Limb (tissue), 2 donors: ENCODE measurements at regions not wholly inside any gene's neighbourhood (a gene's known extent, or its start where the extent isn't known, plus 50 kb on each side); places are given as distances from the start of the nearest gene placed in this dataset.
A peak's percentile ranks its signal among the peaks of the same experiment; 100 is the strongest.

Experiments
- DNase-seq, 2 donors: peaks; one replicate each; pipeline ENCODE4 v3.0.0-alpha.2; 2016; ENCODE audit errors: extremely low spot score in 2 of 2

- no peak for DNase-seq
Measured at GRCh38 chr17:71115669-71115972, 946.3 kb downstream of the KCNJ2 start.

GRCh38 chr17:71117466-71117865, 948.1 kb downstream of the KCNJ2 start:
- no peak for DNase-seq

GRCh38 chr17:71118039-71118438, 948.7 kb downstream of the KCNJ2 start:
- DNase-seq: no peak

DNA sequence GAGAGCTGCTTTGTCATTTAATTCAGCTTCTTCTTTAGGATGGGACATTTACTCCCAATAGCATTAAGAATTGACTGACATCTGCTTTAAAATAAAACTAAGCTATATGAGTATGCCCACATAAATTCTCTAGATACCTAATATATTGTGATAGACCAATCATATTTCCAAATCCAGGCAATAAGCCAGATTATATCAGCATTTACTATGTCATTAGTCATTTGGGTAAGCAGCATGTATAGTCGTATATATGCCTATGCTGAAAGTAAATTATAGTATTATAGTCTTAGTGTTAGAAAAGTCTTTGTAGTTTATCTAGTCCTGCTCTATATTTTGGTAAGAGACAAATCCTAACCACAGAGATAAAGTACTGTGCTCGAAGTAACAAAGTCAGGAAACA, 958.1 kb downstream of the KCNJ2 start:
- DNase-seq: no peak

DNA sequence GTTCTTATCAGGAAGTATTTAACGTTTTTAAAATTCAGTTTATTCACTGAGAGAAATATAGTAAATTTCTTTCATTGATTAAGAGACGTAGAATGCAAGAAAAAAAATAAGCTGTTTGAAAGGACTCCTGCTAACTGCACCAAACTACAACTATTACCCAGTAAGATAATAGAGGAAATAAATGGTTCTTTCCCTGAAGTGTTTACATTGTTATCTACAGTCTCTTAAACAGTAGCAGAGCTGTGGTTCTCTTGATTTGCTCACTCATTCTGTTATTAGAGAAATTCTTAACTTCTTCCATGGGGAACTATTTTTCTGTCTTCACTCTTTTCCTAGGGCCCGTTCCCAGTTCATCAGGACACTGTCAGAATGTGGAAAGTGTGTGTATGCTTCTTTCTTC, 973.0 kb downstream of the KCNJ2 start:
- DNase-seq: no peak

- no peak for DNase-seq
Measured at GRCh38 chr17:71145486-71145885, 975.3 kb upstream of the SOX9 start.

- no peak for DNase-seq
Measured at GRCh38 chr17:71147906-71148305, 972.9 kb upstream of the SOX9 start.

- DNase-seq: no peak
Measured at GRCh38 chr17:71149607-71150006, 971.2 kb upstream of the SOX9 start.

- no peak for DNase-seq
Measured at GRCh38 chr17:71157297-71157696, 963.5 kb upstream of the SOX9 start.

- DNase-seq: no peak
Measured at GRCh38 chr17:71158437-71158836, 962.4 kb upstream of the SOX9 start.

- DNase-seq: no peak
Measured at GRCh38 chr17:71163121-71163812, 957.6 kb upstream of the SOX9 start.

- no peak for DNase-seq
Measured at GRCh38 chr17:71163813-71164122, 957.1 kb upstream of the SOX9 start.

DNA sequence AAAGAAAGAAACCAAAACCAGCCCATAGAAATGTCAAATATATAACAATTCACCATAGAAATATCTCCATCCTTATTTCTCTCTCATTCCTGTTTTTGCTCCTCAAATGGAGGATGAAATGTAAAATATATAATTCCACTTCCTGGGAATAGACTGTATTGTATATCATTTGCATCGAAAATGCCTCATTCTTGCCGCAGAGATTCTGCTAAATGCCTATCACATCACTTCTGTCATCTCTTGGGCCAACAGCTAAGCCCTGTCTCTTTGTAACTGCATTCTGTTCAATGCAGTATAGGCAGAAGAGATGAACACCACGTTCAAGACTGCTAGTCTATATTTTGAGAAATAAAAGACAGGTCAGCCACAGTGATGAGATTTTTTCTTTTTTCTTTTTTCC, 956.3 kb upstream of the SOX9 start:
- DNase-seq: no peak

- DNase-seq: no peak
Measured at GRCh38 chr17:71166311-71166710, 954.5 kb upstream of the SOX9 start.

DNA sequence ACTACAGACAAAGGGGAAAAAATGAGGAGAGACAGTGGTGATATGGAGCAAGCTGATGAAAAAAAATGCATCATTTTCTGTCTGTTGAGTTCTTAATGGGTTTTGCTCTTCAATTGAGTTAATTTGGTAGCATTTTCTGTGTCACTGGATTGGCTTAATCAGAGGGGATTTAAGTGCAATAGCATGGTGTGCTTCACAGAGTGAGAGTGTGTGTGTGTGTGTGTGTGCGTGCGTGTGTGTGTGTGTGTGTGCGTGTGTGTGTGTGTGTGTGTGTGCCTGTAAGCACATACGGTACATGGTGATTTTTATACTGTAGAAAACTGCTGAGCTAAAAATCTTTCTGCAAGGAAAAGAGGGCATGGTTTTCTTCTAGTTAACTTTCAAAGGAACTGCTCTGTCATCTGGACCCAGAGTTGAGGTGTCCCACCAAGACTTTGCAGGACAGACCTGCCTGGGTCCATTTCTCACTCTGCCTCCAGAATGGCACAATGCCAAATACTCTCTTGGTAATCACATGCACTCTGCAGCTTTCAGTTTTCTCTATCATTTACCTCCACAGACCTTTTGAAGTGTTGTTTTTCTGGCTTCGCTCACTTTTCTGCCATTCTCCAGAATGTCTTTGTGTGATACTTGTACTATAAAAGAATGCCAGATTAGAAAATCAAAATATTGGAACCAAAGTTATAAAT, 952.6 kb upstream of the SOX9 start:
- DNase-seq: no peak

DNA sequence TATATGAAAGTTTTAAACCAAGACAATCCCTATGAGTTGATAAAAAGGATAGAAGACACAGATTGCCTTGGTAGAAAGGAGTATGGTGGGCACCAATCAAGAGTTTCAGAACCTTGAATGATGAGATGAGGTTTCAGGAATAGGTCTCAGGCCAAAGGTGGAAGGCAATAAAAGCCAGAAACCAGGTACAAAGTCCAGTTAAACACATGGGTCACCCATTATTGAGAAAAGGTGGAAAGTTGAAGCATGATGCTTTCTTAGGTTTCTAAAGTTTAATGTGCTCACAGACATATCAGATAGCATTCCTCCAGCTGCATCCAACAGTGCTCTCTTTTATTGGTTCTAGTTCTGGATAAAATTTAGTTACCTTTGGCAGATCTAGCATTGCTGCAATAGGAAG, 950.8 kb upstream of the SOX9 start:
- DNase-seq: no peak

DNA sequence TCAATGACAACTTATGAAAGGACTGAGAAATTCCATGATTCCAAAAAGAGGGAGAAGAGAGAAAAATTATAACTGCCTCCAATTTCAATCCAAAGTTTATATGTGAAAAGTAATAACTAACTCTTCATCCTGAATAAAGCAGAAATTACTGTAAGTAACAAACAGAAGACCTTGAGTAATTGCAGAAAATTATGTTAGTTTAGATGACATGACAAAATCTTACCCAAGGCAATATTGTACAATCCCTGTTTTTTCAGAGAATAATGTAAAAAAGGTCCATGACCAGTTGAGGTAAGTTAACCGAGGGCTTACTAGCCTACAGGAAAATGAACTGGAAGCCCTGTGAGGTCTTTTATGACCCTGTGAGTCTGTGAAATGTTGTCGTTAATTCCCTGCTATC, 949.5 kb upstream of the SOX9 start:
- no peak for DNase-seq

DNA sequence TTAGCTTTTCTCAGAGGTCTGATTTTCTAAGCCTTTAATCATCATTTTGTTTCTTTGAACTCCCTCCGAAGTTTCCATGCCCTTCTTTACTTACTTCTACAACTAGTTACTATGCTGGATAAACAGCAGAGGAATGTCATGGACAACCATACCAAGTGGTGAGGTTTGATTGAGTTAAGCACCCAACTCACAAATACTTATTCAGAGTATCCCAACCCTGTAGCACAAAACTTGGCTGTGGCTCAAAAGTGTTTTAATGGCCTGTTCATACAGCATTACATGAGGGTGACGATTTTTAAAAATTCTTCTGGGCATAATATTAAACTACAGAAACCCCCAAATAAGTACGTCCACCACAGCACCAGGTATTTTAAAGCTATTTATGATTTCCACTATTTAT, 946.8 kb upstream of the SOX9 start:
- DNase-seq: no peak

DNA sequence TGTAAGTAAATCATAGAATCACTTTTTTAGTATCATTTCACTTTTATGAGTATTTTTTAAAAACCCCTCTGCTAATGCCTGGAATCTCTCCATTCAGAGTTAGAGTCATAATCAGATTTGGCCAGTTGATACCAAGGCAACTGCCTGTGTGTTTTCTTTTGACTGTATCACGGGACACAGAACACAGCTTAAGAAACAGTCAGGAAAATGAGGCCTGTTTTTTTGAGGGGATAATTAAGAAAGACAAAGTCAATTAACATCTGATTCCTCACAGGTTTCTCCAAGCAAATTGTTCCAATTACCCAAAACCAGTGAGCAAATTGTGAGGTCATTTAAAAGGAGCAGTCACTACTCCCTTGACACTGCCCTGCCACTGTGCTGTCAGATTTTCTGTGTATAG, 944.5 kb upstream of the SOX9 start:
- DNase-seq: no peak

DNA sequence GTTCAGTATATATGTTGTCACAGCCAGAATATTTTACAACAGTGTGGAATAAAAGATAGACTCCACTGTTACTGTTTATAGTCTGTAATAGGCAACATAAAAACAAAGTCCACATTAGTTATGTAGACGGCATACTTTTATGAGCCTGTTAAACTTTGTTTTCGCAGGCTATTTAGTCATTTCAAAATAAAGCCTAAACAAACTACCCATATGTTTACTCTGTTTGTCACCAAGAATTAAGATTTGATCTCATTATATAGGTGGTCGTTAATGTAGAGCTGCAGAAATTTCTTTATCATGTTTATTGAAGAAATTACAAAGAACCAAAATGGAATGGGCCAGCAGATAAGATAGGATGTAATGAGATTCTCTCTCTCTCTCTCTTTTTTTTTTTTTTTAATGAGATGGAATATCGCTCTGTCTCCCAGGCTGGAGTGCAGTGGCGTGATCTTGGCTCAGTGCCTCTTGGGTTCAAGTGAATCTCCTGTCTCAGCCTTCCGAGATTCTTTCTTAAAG, 943.8 kb upstream of the SOX9 start:
- no peak for DNase-seq

GRCh38 chr17:71180801-71181385, 939.9 kb upstream of the SOX9 start:
- peak; percentile 40 to 54 for DNase-seq

- DNase-seq: no peak
Measured at GRCh38 chr17:71183066-71183660, 937.7 kb upstream of the SOX9 start.

DNA sequence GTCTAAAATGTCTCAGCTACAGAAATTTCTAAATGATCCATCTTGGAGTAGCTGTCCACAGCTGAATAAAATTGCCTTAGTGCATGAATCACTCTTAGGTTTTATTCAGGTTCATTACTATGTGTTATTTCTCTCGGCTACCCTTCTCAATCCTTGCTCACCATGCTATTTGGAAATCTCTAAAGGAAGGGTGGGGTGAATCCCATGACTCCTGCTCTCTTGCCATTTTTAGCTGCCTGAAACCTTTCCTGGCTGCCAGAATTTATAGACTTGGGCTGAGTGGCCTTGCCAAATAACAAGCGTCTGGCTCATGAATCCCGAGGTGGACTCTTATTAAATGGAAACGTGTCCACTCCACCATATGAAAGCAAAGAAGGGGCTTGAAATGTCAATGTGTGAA, 936.1 kb upstream of the SOX9 start:
- DNase-seq: no peak
